ENCODE measurements at regions not wholly inside any gene's neighbourhood (a gene's known extent, or its start where the extent isn't known, plus 50 kb on each side); places are given as distances from the start of the nearest gene placed in this dataset.

GRCh38 chr13:97520061-97520460 lies 86.1 kb downstream of the RAP2A start:
- Histone ChIP-seq H3K27me3 (ENCODE audit: control insufficient read depth, insufficient read depth, low read length) (no peaks in the 10 kb centered on the region), H3K4me3 (ENCODE audit: low read depth, low read length) (no peak overlapping the region), H3K36me3 (ENCODE audit: control insufficient read depth, insufficient read depth, low read length) (no peaks in the 10 kb centered on the region)
- DNase-seq (ENCODE audit: low read depth) (no peak), FAIRE-seq (no peak)
- no peak for TF ChIP-seq CTCF (IDR thresholded peaks at IDR 0.05; ENCODE audit: insufficient read depth, low read length, severe bottlenecking)

- H3K36me3 ChIP-seq (ENCODE audit: control insufficient read depth, insufficient read depth, low read length) = no peaks in the 10 kb centered on the region
- FAIRE-seq (no peak), DNase-seq (ENCODE audit: low read depth) (no peak)
- TF ChIP-seq CTCF (IDR thresholded peaks at IDR 0.05; ENCODE audit: insufficient read depth, low read length, severe bottlenecking) = no peak
- no peak overlapping the region for H3K4me3 ChIP-seq (ENCODE audit: low read depth, low read length)
- no peaks in the 10 kb centered on the region for H3K27me3 ChIP-seq (ENCODE audit: control insufficient read depth, insufficient read depth, low read length)
Observed at GRCh38 chr13:97520866-97521265, 86.9 kb downstream of the RAP2A start.

GRCh38 chr13:97521726-97522125 lies 87.8 kb downstream of the RAP2A start:
- no peak for DNase-seq (ENCODE audit: low read depth)
- H3K27me3 ChIP-seq (ENCODE audit: control insufficient read depth, insufficient read depth, low read length) = no peaks in the 10 kb centered on the region
- TF ChIP-seq CTCF (IDR thresholded peaks at IDR 0.05; ENCODE audit: insufficient read depth, low read length, severe bottlenecking) = no peak
- H3K4me3 ChIP-seq (ENCODE audit: low read depth, low read length) = no peak overlapping the region
- no peaks in the 10 kb centered on the region for H3K36me3 ChIP-seq (ENCODE audit: control insufficient read depth, insufficient read depth, low read length)
- no peak for FAIRE-seq

GRCh38 chr13:97522243-97522642 lies 88.3 kb downstream of the RAP2A start:
- no peaks in the 10 kb centered on the region for H3K36me3 ChIP-seq (ENCODE audit: control insufficient read depth, insufficient read depth, low read length)
- DNase-seq (ENCODE audit: low read depth) (no peak), FAIRE-seq (no peak)
- no peaks in the 10 kb centered on the region for H3K27me3 ChIP-seq (ENCODE audit: control insufficient read depth, insufficient read depth, low read length)
- no peak for TF ChIP-seq CTCF (IDR thresholded peaks at IDR 0.05; ENCODE audit: insufficient read depth, low read length, severe bottlenecking)
- H3K4me3 ChIP-seq (ENCODE audit: low read depth, low read length) = no peak overlapping the region

- Histone ChIP-seq H3K4me3 (ENCODE audit: low read depth, low read length) (no peak overlapping the region), H3K27me3 (ENCODE audit: control insufficient read depth, insufficient read depth, low read length) (no peaks in the 10 kb centered on the region), H3K36me3 (ENCODE audit: control insufficient read depth, insufficient read depth, low read length) (no peaks in the 10 kb centered on the region)
- no peak for TF ChIP-seq CTCF (IDR thresholded peaks at IDR 0.05; ENCODE audit: insufficient read depth, low read length, severe bottlenecking)
- FAIRE-seq = no peak
- no peak for DNase-seq (ENCODE audit: low read depth)
Observed at GRCh38 chr13:97526556-97526955, 92.6 kb downstream of the RAP2A start.

GRCh38 chr13:97528518-97528917 lies 94.5 kb downstream of the RAP2A start:
- no peak for TF ChIP-seq CTCF (IDR thresholded peaks at IDR 0.05; ENCODE audit: insufficient read depth, low read length, severe bottlenecking)
- FAIRE-seq = no peak

More at GRCh38 chr13:97528518-97528917, 94.5 kb downstream of the RAP2A start:
- H3K4me3 ChIP-seq (ENCODE audit: low read depth, low read length) = no peak overlapping the region
- no peak for DNase-seq (ENCODE audit: low read depth)
- no peaks in the 10 kb centered on the region for H3K27me3 ChIP-seq (ENCODE audit: control insufficient read depth, insufficient read depth, low read length)
- H3K36me3 ChIP-seq (ENCODE audit: control insufficient read depth, insufficient read depth, low read length) = no peaks in the 10 kb centered on the region

Data from bronchial epithelial cell (primary cell).